ENCODE measurements at regions not wholly inside any gene's neighbourhood (a gene's known extent, or its start where the extent isn't known, plus 50 kb on each side); places are given as distances from the start of the nearest gene placed in this dataset.
"Not testable (repeated sequence)": the region's sequence is repeated elsewhere in the genome, so short reads cannot be mapped to it uniquely, and the experiment has no call there.

DNA sequence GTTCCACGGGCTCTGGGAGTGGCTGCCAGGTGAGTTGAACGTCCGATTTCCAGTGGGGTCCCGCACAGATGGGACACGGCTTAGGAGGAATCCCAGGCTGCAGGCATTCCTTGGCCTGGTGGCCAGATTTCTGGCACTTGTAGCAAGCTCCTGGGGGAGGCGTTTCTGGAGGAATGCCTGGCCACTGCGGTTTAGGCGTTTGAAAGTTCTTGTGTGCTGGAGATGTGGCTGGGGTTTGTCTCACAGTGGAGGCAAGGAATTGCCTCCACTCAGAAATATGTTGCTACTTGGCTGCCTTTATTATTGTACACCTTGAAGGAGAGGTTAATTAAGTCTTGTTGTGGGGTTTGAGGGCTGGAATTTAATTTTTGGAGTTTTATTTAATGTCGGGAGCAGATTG is 583.3 kb upstream of the MDGA2 start:
- TF ChIP-seq, protein P1, sequence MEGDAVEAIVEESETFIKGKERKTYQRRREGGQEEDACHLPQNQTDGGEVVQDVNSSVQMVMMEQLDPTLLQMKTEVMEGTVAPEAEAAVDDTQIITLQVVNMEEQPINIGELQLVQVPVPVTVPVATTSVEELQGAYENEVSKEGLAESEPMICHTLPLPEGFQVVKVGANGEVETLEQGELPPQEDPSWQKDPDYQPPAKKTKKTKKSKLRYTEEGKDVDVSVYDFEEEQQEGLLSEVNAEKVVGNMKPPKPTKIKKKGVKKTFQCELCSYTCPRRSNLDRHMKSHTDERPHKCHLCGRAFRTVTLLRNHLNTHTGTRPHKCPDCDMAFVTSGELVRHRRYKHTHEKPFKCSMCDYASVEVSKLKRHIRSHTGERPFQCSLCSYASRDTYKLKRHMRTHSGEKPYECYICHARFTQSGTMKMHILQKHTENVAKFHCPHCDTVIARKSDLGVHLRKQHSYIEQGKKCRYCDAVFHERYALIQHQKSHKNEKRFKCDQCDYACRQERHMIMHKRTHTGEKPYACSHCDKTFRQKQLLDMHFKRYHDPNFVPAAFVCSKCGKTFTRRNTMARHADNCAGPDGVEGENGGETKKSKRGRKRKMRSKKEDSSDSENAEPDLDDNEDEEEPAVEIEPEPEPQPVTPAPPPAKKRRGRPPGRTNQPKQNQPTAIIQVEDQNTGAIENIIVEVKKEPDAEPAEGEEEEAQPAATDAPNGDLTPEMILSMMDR (conservative IDR thresholded peaks at IDR 0.05 in 1 of 2, IDR thresholded peaks at IDR 0.05 in 1 of 2; ENCODE audit: extremely low read depth in 1 of 2, insufficient read depth in 1 of 2, low read depth in 1 of 2, low read length in 2 of 2), result not testable (repeated sequence)
- TF ChIP-seq EZH2 (IDR thresholded peaks at IDR 0.05; ENCODE audit: borderline replicate concordance, low read length), result not testable (repeated sequence)

Measured in mammary epithelial cell (primary cell).